ENCODE measurements at regions not wholly inside any gene's neighbourhood (a gene's known extent, or its start where the extent isn't known, plus 50 kb on each side); places are given as distances from the start of the nearest gene placed in this dataset.

DNA sequence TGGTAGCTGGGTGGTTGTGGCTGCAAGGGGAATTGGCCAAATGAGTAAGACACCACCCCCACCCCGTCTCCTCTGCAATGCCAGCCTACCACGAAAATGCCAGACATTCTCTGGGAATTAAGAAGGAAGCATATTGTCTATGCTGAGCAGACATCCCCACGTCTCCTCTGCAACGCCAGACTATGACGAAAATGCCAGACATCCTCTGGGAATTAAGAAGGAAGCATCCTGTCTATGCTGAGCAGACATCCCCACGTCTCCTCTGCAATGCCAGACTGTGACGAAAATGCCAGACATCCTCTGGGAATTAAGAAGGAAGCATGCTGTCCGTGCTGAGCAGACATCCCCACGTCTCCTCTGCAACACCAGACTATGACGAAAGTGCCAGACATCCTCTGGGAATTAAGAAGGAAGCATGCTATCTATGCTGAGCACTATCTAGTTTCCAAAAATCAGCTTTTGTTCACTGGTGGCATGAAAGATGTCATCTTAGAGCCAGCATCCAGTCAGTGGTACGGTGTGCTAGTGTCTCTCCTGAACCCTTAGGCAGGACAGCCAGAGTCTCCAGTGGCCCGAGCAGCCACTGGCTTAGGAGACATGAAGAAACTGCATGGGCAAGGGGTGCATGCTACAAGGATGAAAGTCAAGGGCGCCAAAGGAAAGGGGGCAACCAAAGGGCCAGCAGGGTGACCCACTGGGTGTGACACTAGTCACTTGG lies 339.8 kb upstream of the FRG1 start:
- TF ChIP-seq CTCF (IDR thresholded peaks at IDR 0.05) (no peak), POLR2A (IDR thresholded peaks at IDR 0.05) (no peak)

Data from lower leg skin (tissue), 3 donors.